ENCODE measurements at regions not wholly inside any gene's neighbourhood (a gene's known extent, or its start where the extent isn't known, plus 50 kb on each side); places are given as distances from the start of the nearest gene placed in this dataset.
"Not testable (repeated sequence)": the region's sequence is repeated elsewhere in the genome, so short reads cannot be mapped to it uniquely, and the experiment has no call there.

GRCh38 chr18:78814766-78815165 lies 164.9 kb upstream of the SALL3 start:
- DNase-seq (ENCODE audit: low spot score), result no peak

DNA sequence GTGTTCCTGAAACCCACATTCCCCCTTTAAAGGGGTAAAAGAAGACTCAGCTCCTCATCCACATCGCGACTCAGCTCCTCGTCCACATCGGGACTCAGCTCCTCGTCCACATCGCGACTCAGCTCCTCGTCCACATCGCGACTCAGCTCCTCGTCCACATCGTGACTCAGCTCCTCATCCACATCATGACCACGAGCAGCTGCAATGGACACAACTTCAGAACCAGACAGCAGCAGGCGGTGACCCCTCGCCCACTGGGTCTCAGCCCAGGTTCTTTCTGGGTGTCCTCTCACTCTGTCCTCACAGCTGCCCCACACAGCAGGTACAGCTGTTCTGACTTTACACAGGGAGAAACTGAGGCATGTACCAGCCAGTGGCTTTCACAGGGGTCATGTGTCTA lies 163.5 kb upstream of the SALL3 start:
- no peak for DNase-seq (ENCODE audit: low spot score)

DNA sequence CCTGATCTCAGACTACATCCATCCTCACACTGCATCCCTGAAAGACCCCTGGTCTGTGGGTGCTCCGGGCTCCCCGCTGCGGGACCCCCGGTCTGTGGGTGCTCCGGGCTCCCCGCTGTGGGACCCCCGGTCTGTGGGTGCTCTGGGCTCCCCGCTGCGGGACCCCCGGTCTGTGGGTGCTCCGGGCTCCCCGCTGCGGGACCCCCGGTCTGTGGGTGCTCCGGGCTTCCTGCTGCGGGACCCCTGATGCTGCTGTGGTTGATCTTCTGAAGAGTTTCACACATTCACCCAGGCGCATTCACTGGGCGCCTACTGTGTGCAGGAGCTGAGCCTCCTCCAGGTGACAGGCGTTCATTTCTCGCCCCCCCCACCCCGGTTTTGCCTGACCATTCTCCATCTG lies 162.7 kb upstream of the SALL3 start:
- no peak for DNase-seq (ENCODE audit: low spot score)

GRCh38 chr18:78818495-78818894 lies 161.1 kb upstream of the SALL3 start:
- no peak for DNase-seq (ENCODE audit: low spot score)

DNA sequence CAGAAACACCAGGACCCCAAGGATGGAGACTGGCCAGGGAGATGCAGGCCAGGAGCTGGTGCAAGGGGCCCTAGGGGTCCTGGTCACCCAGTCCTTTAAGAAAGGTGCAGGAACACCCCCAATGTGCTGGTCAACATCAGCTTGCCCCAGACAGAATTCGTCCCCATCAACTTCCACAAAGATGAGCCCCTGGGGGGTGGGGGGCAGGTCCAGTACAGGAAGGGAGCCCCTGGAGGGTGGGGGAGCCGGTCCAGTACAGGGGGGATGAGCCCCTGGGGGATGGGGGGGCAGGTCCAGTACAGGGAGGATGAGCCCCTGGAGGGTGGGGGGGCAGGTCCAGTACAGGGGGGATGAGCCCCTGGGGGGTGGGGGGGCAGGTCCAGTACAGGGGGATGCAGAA lies 160.7 kb upstream of the SALL3 start:
- no peak for DNase-seq (ENCODE audit: low spot score)

GRCh38 chr18:78820161-78820834 lies 159.3 kb upstream of the SALL3 start:
- no peak for DNase-seq (ENCODE audit: low spot score)

DNA sequence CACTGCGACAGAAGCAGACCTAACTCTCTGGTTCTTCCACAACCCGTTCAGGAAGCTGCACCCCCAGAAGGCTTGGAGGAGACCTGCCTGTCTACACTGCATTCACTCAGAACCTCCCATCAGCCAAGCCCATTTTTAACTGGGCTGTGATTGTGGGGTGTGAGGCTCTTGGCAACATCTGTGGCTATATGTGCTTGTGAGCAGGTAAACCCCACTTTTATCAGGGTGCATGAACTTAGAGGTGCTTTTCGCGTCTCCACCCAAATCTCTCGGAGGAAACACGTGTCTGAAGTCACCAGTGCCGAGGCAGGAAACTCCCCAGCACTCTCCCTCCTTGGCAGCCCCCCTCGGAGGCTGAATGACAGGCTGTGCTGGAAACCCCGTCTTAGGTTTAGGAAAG lies 158.2 kb upstream of the SALL3 start:
- DNase-seq (ENCODE audit: low spot score), result no peak

DNA sequence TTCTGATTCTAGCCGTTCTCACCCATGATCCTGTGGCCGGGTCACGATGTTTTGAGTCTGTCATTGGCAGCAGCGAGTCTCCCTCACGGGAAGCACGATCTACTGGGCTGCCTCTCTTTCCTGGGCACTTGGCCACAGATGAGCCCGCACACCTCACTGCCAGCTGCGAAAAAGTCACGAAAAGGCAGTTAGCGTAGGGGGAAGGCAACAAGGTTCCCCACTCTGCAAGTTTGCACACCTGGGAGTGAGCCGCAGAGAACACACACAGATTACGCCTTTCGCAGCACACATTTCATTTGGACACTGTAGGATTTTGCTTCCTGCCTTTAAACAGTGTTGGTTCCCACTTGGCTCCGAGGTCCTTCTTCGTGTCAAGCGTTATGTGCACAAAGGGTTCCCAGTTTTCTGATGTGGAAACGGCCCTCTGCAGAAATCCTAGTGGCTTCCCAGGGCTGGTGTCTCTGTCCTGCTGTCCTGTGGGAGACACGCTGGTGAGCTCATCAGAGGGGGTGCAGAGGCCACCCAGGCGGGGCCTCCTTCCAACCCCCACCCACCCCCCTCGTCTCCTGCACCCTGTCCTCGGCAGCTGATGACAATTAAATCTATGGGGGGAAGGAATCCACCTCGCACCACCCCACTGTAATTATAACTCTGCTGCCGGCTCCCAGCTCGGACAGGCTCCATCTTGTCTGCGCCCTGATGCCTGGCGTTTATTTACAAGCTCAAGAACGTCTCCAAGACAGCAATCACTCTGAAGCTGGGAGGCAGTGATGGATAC lies 157.3 kb upstream of the SALL3 start:
- no peak for DNase-seq (ENCODE audit: low spot score)

DNA sequence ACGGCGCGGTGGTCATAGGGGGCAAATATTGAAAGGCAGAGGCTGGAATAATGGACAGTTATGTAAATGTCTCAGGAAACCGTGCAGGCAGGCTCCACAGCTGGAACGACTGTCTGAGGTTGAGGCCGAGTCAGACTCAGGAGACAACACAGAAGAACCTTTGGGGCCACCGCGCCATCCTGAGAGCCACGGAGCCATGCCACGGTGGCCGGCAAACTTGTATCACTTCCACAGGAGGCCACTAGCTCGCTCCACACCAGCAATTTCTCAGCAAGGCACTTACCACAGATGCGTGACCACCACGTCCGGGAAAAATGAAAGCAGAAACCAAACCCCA lies 156.7 kb upstream of the SALL3 start:
- no peak for DNase-seq (ENCODE audit: low spot score)

- DNase-seq (ENCODE audit: low spot score), result no peak
These were observed 154.4 kb upstream of the SALL3 start for GRCh38 chr18:78825168-78825567.

DNA sequence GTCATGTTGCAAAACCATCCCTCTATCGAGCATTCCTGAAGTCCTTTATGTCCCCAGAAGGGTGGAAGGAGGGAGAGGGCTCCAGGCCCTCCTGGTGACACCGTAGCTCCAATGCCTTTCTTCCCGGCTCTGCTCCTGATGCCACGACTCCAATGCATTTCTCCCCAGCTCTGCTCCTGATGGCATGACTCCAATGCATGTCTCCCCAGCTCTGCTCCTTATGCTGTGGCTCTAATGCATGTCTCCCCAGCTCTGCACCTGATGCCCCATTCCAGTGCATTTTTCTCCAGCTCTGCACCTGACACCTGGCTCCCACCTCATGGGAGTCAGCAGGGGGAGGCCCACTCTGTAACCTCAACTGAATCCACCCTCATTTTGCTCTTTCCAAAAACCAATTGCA lies 153.0 kb upstream of the SALL3 start:
- no peak for DNase-seq (ENCODE audit: low spot score)

DNA sequence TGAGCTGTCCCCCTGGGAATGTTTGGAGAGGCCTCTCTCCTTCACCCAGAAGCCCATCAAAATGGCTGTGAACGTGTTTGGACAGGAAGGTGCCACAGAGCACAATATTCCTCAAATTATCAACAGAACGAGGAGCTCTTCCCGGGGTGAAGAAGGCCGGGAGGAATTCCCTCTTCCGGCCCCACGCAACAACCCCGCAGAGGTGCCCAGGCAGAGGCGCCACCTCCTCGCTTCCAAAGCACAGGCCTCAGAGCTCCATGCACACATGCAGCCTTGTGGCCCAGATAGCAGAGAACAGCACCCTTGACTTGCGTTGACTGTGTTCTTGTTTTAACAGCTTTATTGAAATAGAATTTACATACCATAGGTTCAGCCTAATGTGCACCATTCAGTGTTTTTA lies 152.5 kb upstream of the SALL3 start:
- no peak for DNase-seq (ENCODE audit: low spot score)

DNA sequence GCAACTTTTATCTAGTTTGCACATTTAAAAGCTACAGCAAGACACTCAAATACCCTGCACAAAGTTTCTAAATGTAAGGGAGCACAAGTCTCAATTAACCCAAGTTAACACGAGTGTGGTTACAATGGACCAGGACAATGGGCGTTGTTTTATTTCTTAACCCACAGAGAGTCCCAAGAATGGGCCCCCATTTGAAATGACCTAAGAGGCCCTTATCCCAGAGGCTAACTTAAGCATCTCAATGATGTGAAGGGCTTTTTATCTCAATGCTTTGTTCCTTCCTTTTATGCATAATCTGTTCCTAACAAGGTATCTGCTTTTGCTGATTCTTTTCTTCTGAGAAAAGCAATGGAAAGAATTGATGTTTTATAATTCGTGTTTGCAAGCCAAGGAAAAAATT lies 151.5 kb upstream of the SALL3 start:
- no peak for DNase-seq (ENCODE audit: low spot score)

- not testable (repeated sequence) for DNase-seq (ENCODE audit: low spot score)
These were observed 150.6 kb upstream of the SALL3 start for GRCh38 chr18:78829026-78829425.

DNA sequence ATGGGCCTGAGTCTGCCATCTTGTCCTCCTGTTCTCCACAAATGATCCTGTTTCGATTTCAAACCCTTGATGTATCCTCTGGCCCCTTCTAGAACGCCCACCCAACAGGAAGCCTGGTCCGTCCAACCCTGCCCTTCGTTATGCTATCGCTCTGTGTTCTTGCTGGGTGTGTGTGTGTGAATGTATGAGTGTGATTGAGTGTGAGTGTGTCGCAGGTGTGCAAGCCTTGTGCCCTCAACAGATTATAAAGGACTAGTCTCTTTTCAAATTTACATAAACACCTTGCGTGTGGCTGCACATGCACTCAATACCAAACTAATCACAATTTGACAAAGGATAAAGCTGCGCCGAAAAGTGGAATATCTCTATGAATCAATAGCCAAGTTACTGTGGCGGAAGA lies 149.5 kb upstream of the SALL3 start:
- no peak for DNase-seq (ENCODE audit: low spot score)

DNA sequence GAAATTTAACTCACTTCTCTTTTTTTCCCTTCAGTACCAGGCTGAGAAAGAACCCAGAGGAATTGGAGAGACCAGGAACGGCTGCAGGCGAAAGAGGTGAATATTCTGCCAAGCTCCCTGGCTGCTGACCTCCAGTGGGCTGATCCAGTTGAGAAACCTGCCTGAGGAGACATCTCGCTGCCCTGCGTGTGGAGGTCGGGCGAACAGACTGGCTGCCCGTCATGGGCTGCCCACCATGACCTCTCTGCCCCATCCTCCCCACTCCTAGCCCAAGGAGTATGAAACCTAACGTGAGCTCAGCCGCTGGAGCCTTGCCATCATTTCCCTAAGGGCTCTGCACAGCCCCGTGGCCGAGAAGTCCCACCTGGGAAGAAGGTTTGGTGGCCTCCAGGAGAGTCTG lies 148.8 kb upstream of the SALL3 start:
- DNase-seq (ENCODE audit: low spot score), result no peak

GRCh38 chr18:78831603-78832002 lies 148.0 kb upstream of the SALL3 start:
- no peak for DNase-seq (ENCODE audit: low spot score)

GRCh38 chr18:78833833-78834232 lies 145.8 kb upstream of the SALL3 start:
- DNase-seq (ENCODE audit: low spot score), result no peak

DNA sequence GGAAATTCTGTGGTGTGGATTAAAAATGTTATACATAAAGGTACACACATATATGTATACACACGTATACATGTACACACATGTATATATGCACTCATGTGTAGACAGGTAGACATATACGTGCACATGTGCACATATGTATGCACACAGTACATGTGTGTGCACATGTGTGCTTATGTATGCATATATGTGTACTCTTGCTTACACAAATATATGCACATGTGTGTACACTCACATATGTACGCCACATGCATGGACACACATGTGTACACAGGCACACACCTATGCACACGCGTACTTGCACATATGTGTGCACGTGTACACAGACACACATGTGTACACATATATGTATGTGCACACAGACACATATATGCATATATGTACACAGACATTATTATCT lies 142.8 kb upstream of the SALL3 start:
- DNase-seq (ENCODE audit: low spot score), result no peak

DNA sequence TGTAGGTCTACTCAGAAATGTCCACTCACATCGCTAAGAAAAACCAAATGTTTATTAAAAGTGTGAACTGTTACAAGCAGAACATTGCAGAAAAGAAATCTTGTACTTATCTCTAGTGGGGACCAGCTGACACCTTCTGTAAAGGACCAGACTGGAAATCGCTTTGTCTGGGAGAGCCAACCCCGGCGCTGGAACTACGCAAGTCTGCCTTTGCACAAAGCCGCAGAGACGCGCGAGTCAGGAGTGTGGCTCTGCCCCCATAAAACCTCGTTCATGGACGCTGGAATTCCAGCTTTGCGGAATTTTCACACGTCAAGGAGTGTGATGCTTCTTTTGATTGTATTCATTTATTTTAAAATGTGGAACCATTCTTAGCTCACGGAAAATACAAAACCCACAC lies 141.9 kb upstream of the SALL3 start:
- DNase-seq (ENCODE audit: low spot score), result no peak

- DNase-seq (ENCODE audit: low spot score), result no peak
These were observed 141.4 kb upstream of the SALL3 start for GRCh38 chr18:78838183-78838582.

- DNase-seq (ENCODE audit: low spot score), result no peak
These were observed 130.6 kb upstream of the SALL3 start for GRCh38 chr18:78849046-78849445.

GRCh38 chr18:78849458-78849857 lies 130.2 kb upstream of the SALL3 start:
- DNase-seq (ENCODE audit: low spot score), result no peak

DNA sequence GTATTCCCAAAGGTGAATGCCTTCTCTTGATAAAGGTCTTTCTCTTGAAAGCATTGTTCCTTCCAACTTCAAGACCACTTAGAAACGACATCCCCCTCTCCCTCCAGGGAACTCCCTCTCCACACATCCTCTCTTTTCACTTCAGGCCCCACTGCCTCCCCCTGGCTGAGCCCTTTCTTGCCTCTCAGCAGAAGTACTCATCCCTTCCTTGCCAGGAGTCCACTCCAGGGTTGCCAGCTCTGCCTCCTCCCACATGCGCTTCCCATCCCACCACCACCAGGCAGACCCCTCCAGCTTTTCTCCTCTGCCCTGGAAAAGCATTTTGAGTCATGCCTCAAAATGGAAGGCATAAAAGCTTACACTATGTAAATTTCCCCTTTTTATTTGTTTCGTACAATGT lies 126.3 kb upstream of the SALL3 start:
- no peak for DNase-seq (ENCODE audit: low spot score)

Measured in globus pallidus (tissue), 1 donor.